Transverse colon (tissue), 4 donors: ENCODE measurements at regions not wholly inside any gene's neighbourhood (a gene's known extent, or its start where the extent isn't known, plus 50 kb on each side); places are given as distances from the start of the nearest gene placed in this dataset.

Experiments
- DNase-seq: peaks from one replicate; pipeline ENCODE4 v3.0.0-alpha.2; 2019
- H3K27ac ChIP-seq, 4 donors: fragments of 200-600 bp; sonication (generic); 2 replicates each; pipeline ENCODE4 v1.5.1; 2016 to 2018; ENCODE audit warnings: inconsistent platforms in 4 of 4
- H3K27me3 ChIP-seq: fragments of 200-600 bp; sonication (generic); 2 replicates; pipeline ENCODE4 v1.5.1; 2017; ENCODE audit warnings: inconsistent platforms
- H3K36me3 ChIP-seq, 4 donors: fragments of 200-600 bp; sonication (generic); 2 replicates each; pipeline ENCODE4 v1.5.1; 2017 to 2019; ENCODE audit warnings: inconsistent platforms in 4 of 4
- H3K4me1 ChIP-seq, 4 donors: fragments of 200-600 bp; sonication (generic); 2 replicates each; pipeline ENCODE4 v1.5.1; 2017 to 2020; ENCODE audit warnings: inconsistent platforms in 4 of 4
- H3K4me3 ChIP-seq, 4 donors: fragments of 200-600 bp; sonication (generic); 1 replicate in 1 of 4; 2 replicates in 3 of 4; pipeline versions ENCODE4 v1.5.1 to v1.6.1; 2017 to 2019; ENCODE audit warnings: inconsistent platforms in 4 of 4
- H3K9me3 ChIP-seq, 2 donors: fragments of 200-600 bp; sonication (generic); 2 replicates each; pipeline ENCODE4 v1.5.1; 2017 to 2019; ENCODE audit warnings: inconsistent platforms in 2 of 2
- EP300 ChIP-seq: sonication (generic); formaldehyde crosslinking; IDR thresholded peaks from one replicate; pipeline ENCODE4 v1.6.1; 2017; ENCODE audit warnings: antibody characterized with exemption, low read depth
- POLR2A ChIP-seq: fragments of 450-650 bp; IDR thresholded peaks from one replicate; pipeline ENCODE4 v1.6.1; 2016; ENCODE audit warnings: antibody characterized with exemption, mild to moderate bottlenecking, moderate library complexity
- POLR2AphosphoS5 ChIP-seq, 3 donors: sonication (generic); formaldehyde crosslinking; IDR thresholded peaks; one replicate each; pipeline ENCODE4 v1.6.1; 2016; ENCODE audit warnings: antibody characterized with exemption in 3 of 3
- WGBS, 2 donors: methylation state at CpG; one replicate each; pipeline ENCODE4 v1.1.5; 2018; ENCODE audit warnings: low coverage in 1 of 2; 5-methylcytosine and 5-hydroxymethylcytosine counted together
- in situ Hi-C, 4 donors: fragments of 200-750 bp; cut with MboI; loops; one replicate each; pipeline versions ENCODE4 v1.15.0 to v1.15.1; 2017; ENCODE audit warnings: low sequenced_read_pairs in 3 of 4, low pct_ligation_motif_present in 1 of 4, low pct_unique_long_range_greater_than_20kb in 1 of 4
- intact Hi-C: fragments of 100-400 bp; cut with DNase I; formaldehyde crosslinking; loops from one replicate; pipeline ENCODE4 v1.15.1; 2023; ENCODE audit warnings: low total_unique reads
- TF ChIP-seq, protein P1 (sequence below), 5 experiments: fragments of 200-600 bp in 3 of 5; fragments of 450-650 bp in 2 of 5; sonication (generic) in 3 of 5; IDR thresholded peaks; 1 replicate in 2 of 5; 2 replicates in 3 of 5; pipeline ENCODE4 v1.5.1; 2016 to 2017; ENCODE audit warnings: antibody characterized with exemption in 5 of 5, inconsistent platforms in 3 of 5, mild to moderate bottlenecking in 2 of 5, moderate library complexity in 1 of 5

GRCh38 chr17:71664861-71665260 is 456.0 kb upstream of the SOX9 start:
- Histone ChIP-seq H3K36me3 (no peaks in the 10 kb centered on the region), H3K4me3 (no peak overlapping the region), H3K9me3 (no peaks in the 10 kb centered on the region), H3K4me1 (no peaks in the 10 kb centered on the region), H3K27ac (no peak overlapping the region), H3K27me3 (no peaks in the 10 kb centered on the region)
- intact Hi-C loops = no loop called here
- TF ChIP-seq POLR2A = no peak
- TF ChIP-seq, protein P1, sequence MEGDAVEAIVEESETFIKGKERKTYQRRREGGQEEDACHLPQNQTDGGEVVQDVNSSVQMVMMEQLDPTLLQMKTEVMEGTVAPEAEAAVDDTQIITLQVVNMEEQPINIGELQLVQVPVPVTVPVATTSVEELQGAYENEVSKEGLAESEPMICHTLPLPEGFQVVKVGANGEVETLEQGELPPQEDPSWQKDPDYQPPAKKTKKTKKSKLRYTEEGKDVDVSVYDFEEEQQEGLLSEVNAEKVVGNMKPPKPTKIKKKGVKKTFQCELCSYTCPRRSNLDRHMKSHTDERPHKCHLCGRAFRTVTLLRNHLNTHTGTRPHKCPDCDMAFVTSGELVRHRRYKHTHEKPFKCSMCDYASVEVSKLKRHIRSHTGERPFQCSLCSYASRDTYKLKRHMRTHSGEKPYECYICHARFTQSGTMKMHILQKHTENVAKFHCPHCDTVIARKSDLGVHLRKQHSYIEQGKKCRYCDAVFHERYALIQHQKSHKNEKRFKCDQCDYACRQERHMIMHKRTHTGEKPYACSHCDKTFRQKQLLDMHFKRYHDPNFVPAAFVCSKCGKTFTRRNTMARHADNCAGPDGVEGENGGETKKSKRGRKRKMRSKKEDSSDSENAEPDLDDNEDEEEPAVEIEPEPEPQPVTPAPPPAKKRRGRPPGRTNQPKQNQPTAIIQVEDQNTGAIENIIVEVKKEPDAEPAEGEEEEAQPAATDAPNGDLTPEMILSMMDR (IDR thresholded peaks at IDR 0.05) = no peak
- in situ Hi-C loops = no loop called here
- DNase-seq = no peak

GRCh38 chr17:71666047-71666446 is 454.8 kb upstream of the SOX9 start:
- WGBS, 2 donors = 78 to 88% methylated on average over 2 of the region's 2 CpGs
- Histone ChIP-seq H3K27me3 (no peaks in the 10 kb centered on the region), H3K4me3 (no peak overlapping the region), H3K4me1 (no peaks in the 10 kb centered on the region), H3K27ac (no peak overlapping the region), H3K36me3 (no peaks in the 10 kb centered on the region), H3K9me3 (peaks cover 0 to 1% of the 10 kb centered on the region in 2 donors)
- TF ChIP-seq, protein P1 (IDR thresholded peaks at IDR 0.05) = no peak
- no peak for TF ChIP-seq POLR2A
- no peak for TF ChIP-seq POLR2AphosphoS5 (IDR thresholded peaks at IDR 0.05)
- TF ChIP-seq EP300 = no peak
- in situ Hi-C loops (no loop called here), intact Hi-C loops (no loop called here)
- no peak for DNase-seq

DNA sequence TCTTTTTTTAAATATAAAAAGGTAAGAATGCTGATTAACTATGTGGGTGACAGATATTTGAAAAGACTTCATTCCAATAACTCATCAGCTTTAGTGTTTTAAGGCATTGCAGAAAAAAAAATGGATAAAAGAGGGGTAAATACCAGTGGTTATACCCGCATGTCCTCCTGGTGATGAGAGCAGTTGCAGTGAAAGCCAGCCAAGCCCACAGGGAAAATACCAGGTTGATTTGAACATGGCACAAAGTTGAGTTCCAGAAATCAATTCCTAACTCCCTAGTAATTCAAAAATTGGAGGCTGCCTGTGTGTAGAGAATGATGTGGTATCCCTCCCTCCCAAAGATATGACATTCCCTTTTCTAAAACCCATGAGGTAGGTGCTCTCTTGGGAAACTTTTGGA is 453.2 kb upstream of the SOX9 start:
- intact Hi-C loops = no loop called here

GRCh38 chr17:71668807-71669206 is 452.0 kb upstream of the SOX9 start:
- H3K27me3 ChIP-seq = no peaks in the 10 kb centered on the region
- intact Hi-C loops = no loop called here

More for the DNA sequence above, 453.2 kb upstream of the SOX9 start:
- H3K36me3 ChIP-seq = no peaks in the 10 kb centered on the region
- no peak overlapping the region for H3K4me3 ChIP-seq
- no peak for TF ChIP-seq EP300
- TF ChIP-seq, protein P1 (IDR thresholded peaks at IDR 0.05) = no peak
- no peak for TF ChIP-seq POLR2A
- no peak for TF ChIP-seq POLR2AphosphoS5 (IDR thresholded peaks at IDR 0.05)
- H3K9me3 ChIP-seq = peaks cover 0 to 10% of the 10 kb centered on the region in 2 donors
- in situ Hi-C loops = no loop called here
- DNase-seq = no peak
- no peak overlapping the region for H3K27ac ChIP-seq
- H3K4me1 ChIP-seq = no peaks in the 10 kb centered on the region
- no peaks in the 10 kb centered on the region for H3K27me3 ChIP-seq
- WGBS, 2 donors = 86 to 93% methylated on average over 1 of the region's 1 CpG

More at GRCh38 chr17:71668807-71669206, 452.0 kb upstream of the SOX9 start:
- WGBS, 2 donors = 22 to 37% methylated on average over 1 to 2 of the region's 2 CpGs
- Histone ChIP-seq H3K27ac (no peak overlapping the region), H3K4me3 (no peak overlapping the region), H3K36me3 (no peaks in the 10 kb centered on the region), H3K9me3 (peaks cover 0 to 10% of the 10 kb centered on the region in 2 donors), H3K4me1 (no peaks in the 10 kb centered on the region)
- no peak for TF ChIP-seq POLR2AphosphoS5 (IDR thresholded peaks at IDR 0.05)
- TF ChIP-seq, protein P1 (IDR thresholded peaks at IDR 0.05) = no peak
- no peak for TF ChIP-seq POLR2A
- TF ChIP-seq EP300 = no peak
- in situ Hi-C loops = no loop called here
- DNase-seq = no peak
